GM19025 (cell line): ENCODE measurements at regions not wholly inside any gene's neighbourhood (a gene's known extent, or its start where the extent isn't known, plus 50 kb on each side); places are given as distances from the start of the nearest gene placed in this dataset.
A peak's percentile ranks its signal among the peaks of the same experiment; 100 is the strongest.
"Not testable (repeated sequence)": the region's sequence is repeated elsewhere in the genome, so short reads cannot be mapped to it uniquely, and the experiment has no call there.

Experiments used
- ATAC-seq: cut with Tn5 transposase; IDR thresholded peaks from one replicate; pipeline ENCODE4 v1.9.1; 2021; ENCODE audit warnings: mild to moderate bottlenecking, low read depth, moderate library complexity; ENCODE audit not compliant: unreplicated experiment

DNA sequence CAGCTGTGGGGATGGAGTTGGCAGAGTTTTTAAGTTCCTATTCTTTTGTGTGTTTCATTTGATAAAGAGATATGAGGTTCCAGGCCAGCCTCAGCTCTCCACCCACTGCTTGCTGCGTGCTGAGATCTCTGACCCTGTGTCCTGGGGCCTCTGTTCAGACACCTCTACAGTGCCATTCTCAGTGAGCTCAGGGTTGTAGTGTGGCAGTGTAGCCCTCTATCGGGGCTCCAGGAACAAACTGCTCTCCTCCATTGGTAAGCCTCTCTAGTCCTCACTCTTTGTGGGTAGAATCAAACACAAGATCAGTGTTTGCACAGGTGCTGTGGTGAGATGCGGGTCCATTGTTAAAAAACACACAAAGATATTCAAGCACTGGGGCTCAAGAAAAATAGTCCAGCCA lies 386.6 kb upstream of the RPS23 start:
- no peak for ATAC-seq

DNA sequence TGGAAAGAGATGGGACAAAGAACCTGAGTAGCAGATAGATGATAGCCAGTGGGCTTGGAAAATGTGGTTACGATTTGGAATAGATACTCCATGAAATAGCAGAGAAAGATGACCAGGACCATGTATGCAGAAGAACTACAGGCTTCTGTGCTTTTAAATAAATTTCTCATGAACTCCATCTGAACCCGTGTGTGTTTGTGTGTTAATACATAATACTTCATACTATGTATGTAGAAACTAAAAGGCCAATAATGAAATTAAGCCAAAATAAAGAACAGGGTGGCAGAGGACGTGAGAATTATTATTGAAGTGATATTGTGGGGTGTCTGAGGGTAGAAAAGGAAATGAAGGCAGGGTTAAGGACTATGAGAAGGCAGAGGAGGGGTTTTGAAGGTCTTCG lies 385.1 kb upstream of the RPS23 start:
- ATAC-seq: no peak

DNA sequence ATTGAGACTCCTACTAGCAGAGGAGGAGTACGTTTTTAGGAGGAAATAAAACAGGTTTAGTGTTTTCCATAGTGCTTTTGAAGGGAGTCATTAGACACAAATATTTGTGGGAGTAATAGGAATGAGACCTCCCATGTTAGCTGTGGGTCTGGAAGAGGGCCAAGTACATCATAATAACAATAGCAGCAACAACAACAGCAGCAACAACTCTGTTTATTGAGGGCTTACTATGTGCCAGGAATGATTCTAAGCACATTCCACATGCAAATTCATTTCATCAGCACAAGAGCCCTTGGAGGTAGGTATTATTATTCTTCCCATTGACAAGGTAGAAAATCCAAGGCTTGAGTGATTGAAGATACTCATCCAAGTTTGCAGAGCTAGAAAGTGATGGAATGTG lies 384.2 kb upstream of the RPS23 start:
- no peak for ATAC-seq

DNA sequence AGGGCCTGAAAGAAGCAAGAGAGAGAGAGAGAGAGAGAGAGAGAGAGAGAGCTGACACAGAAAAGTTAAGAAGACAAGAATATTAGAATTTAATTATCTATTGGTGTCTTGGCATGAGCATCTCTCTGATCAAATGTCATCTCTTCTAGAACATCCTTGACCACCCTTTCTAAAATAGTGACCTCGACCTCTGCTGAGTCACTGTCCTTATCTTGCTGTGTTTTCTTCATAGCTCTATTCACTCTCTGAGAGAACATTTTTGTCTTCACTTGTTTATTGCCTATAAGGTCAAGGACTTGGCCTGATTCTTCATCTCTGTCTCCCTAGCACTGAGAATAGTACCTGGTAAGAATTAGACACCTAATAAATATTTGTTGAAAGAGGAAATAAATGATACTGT lies 383.8 kb upstream of the RPS23 start:
- no peak for ATAC-seq

DNA sequence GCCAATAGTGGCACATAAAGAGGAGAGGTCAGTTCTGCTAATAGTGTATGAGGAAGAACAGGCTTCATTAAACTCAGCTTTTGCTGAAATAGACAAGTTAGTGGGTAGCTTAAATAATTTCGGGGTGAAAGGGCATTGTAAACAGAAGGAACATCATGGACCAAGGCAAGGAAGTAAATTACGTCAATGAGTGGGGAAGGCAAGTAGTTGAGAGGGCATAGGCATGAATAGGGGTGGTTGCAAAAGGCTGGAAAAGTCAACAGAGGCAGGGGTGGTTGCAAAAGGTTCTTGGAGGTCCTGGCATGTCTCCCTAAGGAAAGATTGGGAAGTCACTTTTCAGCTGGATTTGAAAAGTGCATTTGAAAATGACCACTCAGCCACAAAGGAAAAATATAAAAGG lies 383.3 kb upstream of the RPS23 start:
- no peak for ATAC-seq

DNA sequence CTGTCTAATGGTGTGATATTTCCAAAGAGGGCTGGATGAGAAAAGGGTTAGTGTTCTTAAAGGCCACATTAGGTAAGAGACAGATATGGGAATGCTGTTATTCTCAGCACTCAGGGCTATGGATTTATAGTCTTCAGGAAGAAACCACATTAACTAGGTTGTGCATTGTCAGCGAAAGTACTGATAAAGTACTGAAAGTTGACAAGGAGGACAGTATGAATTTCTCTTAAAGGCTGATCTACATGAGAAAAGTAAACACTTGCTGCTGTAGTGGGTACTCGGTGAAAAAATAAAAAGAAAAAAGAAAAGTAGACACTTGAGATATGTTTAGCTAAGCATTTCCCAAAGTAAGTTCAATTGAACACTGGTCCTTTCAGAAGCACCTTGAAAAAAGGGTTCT lies 381.0 kb upstream of the RPS23 start:
- no peak for ATAC-seq

DNA sequence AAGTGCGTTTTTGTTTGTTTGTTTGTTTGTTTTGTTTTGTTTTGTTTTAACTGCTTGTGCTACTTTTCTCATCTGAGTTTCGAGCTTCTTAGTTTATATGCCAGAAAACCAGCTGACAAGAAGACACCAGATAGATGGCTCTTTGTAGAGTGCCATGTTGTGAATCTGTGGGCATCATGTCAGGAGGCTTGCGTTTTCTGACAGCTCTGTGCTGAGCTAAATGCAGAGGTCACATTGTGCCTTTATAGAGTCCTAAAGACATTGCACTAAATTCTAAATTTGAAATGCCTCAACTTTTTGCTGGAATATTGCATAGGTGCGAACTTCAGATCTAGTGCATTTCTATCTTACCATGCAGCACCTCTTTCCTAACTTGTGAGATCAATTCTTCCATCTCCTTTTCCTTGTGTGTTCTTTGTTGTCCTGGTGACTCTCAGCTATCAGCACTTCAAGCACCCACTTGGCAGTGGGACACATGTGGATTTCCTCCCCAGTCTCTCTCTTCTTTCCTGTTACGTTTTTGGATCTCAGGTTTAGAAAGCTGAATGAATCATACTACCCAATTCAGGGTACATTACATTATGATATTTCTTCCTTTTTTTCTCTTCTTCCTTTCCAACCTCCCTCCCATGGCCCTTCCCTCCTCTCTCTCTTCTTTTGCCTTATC lies 379.0 kb upstream of the RPS23 start:
- ATAC-seq: no peak

DNA sequence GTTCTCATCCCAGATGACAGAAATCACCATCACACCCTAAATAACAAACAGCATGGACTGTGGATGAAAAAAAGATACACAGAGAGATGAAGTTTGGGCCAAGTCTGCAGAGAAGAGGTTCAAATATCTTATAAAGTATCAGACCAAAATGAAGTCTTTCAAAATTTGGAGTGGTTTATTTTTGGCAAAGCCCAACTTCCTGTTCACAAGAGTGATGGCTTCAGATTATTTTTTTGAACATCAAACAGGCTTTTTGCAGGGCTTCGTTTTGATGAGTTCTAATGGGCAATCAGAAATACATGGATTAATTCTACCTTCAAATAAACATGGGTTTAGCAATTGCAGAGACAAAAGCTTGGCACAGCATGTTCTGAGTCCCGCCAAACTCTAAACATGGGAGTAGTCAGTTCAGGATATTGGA lies 378.2 kb upstream of the RPS23 start:
- ATAC-seq: no peak

DNA sequence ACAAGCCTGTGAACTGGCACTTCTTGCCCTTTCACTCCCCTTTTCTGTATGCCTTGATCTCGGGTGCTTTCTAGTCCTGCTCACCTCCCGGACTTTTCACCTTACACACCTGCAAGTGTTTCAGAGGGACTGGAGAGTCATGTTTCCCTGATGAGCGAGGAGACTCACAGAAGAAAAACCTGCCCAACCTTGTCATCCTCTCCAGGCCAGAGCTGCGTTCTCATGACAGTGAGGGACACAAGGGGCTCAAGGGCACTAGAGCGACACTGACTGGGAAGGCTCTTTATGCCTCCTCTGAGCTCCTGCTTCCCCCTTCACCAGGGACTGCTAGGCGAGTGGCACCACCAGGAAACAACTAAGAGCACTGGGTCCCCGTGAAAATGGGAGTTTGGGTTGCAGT lies 376.9 kb upstream of the RPS23 start:
- ATAC-seq: no peak

DNA sequence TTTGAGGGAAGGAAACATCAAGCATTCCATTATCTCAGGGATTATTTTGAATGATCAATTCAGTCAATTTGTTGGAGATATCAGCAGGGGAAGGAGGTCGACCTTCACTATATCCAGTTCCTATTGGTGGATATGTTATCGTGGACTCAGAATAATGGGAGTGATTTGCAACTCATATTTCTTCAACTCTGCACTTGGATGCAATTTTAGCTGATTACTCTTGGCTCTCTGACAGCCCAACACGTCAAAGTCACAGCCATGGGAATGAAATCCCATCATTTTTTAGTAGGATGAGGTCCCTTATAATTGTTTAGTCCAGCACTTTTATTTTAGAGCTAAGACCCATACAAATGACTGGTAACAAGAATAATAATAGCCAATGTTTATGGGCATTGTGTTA lies 371.8 kb upstream of the RPS23 start:
- no peak for ATAC-seq

DNA sequence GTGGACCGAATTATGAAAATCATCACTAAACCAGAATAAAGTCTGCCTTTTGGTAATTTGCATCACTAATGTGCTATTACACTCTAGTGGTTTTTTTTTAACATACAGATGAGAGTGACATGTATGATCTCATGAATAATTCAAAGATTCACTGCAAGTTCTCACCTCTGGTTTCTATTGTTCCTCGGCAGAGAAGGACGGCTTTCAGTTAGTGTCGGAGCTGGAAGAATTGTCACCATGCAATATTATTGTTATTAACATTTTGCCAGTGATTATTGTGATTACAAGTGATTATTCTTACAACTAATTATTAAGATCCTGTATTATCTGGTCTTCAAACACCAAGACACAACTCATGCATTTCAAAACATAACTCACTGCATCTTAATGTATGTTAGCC lies 366.6 kb upstream of the RPS23 start:
- no peak for ATAC-seq

DNA sequence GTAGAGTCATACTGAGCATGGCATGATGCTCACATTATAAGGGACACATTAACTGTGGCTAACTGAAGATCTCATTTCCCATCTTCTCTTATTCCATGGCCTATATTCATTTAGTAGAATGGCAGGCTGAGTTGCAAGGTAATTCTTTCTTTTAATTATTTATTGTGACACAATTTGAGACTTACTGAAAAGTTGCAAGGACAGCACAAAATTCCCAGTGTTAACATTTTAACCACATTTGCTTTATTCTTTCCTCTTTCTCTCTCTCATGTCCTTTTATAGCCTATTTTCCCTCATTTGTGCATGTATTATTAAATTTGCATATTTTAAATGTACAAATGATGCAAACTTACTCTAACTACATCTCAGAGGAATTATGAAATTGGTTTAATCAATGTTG lies 366.1 kb upstream of the RPS23 start:
- ATAC-seq: no peak

DNA sequence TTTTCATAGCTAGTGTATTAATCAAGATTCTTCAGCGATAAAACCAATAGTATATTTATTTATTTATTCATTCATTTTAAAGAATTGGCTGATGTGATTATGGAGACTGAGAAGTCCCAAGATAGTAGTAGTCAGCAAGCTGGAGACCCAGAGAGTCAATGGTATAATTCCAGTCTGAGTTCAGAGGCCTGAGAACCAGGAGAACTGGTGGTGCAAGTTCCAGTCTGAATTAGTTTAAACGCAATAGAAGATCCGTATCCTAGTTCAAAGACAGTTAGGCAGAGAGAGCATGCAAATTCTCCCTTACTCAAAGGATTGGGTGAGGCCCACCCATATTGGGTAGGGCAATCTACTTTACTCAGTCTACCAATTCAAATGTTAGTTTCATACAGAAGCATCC lies 364.2 kb upstream of the RPS23 start:
- no peak for ATAC-seq

DNA sequence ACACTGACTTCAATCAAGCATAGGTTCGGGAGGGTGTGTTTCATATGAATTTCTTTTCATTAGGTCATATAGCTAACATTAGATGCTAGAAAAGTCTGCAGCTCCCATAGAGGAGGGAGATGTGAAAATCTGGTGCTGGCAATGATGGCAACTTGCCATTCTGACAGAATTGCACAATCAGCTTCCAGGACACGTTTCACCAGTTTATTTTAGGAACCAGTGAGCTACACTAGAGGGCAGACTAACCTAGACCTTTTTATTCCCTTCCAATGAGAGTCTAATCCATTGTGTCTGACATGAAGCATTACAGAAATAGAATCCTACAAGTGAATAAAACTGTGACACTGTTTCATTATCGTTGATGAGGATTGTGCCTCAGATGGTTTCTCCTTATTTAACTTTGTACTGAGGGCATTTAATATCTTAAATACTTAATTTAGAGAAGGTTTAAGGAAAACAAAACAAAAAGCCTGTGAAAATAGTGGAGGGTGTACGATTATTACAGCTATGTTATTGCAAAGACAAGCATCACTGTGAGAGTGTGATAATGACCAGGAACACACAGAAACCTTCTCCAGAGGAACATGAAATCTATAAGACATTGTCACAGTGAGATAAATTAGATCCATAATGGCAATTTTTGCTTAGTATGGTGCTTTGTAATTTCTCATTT lies 363.3 kb upstream of the RPS23 start:
- peak; percentile 73 for ATAC-seq

DNA sequence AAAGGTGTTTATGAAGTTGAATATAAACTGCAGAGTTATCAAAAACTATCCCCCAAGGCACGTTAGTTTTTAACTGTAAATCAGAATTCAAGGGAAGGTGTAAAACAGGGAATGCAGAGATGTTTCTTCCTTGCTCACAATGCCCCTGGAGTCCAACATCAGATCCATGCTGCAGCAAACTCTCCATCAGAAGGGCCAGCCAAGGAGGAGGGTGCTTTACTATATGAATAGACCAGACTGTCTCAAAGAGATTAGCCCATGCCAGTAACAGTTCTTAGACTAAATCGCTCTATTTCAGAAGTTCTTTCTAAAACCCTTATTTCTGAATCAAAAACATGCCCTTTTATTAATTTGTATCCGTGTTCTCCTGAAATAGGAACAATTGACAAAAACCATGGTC lies 362.8 kb upstream of the RPS23 start:
- ATAC-seq: no peak

DNA sequence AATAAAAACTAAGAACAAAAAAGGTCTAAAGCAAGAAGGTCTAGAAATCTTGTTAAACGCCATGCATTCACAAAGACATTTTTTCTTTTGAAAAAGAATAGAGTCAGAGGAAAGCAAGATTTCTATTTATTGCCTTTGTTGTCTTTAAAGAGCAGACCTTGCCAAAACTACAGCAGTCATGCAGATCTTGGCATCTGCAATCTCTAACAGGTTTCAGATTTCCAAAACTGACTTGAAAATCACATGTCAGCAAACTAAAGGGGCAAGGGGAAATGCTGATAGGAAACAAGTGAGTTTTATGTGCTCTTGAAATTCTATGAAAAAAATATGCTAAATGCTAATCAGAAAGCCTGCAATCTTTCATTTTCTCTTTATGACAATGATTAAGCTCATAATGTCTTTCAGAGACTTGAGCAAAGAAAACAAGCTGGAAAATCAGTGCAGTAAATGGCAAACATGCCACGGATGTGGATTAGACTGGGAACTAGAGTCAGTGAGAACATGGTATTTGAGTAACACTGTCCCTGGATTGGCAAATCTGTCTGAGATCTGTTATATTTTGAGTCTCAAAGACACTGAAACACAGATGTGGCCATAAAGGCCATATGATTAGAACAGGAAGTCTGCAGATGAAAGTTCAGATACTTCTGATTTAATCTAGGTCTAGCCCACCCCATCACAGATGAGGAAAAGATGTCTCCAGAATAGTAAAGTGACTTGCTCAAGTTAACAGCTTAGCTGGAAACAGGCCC lies 361.4 kb upstream of the RPS23 start:
- no peak for ATAC-seq

DNA sequence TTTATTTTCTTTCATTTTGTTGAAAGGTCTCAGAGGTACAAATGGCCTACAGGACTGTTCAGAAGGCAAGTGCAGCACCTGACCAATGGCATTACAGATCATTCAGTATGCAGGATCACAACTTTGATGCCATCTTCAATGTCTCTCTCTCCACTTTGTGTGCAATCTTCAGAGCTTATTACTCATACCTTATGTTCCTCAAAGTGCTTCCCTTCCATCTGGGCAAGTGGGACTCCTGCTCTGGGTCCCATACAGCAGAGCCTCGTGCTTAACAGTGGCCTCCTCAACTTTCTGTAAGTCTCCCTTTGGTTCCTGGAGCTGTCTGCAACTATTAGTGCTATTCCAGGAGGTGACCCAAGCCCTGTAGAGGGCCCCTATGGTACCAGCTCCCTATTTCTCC lies 358.4 kb upstream of the RPS23 start:
- ATAC-seq: no peak

DNA sequence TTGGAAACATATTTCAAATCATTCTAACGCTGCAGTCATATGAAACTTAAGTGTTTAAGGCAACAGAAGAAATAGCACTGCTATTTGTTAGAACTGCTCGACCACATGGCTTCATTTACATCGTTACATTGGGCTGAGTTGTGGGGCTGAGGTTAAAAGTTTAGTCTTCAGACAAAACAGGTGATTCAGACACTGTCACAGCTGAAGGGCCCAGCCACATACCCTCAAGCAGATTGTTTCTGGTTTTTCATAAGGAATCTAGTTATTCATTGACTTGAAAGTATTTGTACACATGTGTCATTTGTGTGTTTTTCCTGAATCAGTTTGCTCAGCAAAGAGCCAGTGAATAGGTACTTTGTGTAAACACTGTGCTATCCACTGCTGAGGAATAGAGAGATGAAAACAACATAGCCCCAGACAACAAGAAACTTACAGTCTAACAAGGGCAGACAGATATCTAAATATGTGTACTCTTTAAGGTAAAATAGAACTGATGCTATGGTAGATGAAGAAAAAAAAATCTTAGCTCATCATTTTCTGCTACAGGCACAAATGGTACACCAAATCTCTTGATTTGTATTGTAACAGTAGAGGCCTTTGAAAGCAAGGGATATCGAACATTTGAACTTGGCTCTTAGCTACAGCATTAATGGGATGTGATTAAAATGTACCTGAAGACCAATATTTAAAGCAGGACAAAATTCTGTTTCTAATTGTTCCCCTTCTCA lies 357.6 kb upstream of the RPS23 start:
- peak; percentile 85 for ATAC-seq

DNA sequence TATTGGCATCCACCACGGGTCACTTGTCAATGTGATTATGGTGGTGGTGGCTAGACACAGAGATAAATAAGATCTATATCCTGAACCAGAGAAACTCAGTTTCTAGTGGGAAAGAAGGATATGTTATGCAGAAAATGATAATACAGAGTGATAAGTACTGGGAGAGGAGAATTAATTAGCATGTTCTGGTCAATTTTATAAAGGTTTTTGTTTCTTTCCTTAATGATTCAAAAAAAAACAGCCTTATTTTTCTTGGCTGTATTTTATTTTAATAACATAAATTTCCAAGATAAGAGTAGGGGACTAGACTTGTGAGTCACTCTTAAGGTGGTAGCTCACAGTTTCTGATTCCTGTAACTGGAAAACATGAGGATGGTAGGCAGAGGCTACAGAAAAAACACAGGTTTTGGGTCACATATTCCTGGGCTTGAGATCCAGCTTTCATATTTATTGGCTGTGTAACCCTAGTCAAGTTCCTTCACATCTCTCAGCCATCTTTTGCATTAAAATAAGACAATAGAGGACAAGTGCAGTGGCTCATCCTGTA lies 350.3 kb upstream of the RPS23 start:
- ATAC-seq: no peak

DNA sequence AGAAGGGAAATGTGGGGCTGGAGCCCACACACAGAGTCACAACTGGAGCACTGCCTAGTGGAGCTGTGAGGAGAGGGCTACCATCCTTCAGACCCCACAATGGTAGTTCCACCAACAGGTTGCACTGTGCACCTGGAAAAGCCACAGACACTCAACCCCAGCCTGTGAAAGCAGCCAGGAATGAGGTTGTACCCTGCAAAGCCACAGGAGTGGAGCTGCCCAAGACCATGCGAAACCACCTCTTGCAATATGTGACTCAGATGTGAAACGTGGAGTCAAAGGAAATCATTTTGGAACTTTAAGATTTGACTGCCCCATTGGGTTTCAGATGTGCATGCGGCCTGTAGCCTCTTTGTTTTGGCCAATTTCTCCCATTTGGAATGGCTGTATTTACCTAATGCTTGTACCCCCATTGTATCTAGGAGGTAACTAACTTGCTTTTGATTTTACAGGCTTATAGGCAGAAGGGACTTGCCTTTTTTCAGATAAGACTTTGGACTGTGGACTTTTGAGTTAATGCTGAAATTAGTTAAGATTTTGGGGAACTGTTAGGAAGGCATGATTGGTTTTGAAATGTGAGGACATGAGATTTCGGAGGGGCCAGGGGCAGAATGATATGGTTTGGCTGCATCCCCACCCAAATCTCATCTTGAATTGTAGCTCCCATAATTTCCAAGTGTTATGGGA lies 348.9 kb upstream of the RPS23 start:
- ATAC-seq: not testable (repeated sequence)
